GM18868 (cell line): ENCODE measurements at regions not wholly inside any gene's neighbourhood (a gene's known extent, or its start where the extent isn't known, plus 50 kb on each side); places are given as distances from the start of the nearest gene placed in this dataset.
"Not testable (repeated sequence)": the region's sequence is repeated elsewhere in the genome, so short reads cannot be mapped to it uniquely, and the experiment has no call there.

ENCODE experiments used
- ATAC-seq: cut with Tn5 transposase; IDR thresholded peaks from one replicate; pipeline ENCODE4 v1.9.1; 2021; ENCODE audit warnings: mild to moderate bottlenecking, moderate library complexity; ENCODE audit not compliant: unreplicated experiment

DNA sequence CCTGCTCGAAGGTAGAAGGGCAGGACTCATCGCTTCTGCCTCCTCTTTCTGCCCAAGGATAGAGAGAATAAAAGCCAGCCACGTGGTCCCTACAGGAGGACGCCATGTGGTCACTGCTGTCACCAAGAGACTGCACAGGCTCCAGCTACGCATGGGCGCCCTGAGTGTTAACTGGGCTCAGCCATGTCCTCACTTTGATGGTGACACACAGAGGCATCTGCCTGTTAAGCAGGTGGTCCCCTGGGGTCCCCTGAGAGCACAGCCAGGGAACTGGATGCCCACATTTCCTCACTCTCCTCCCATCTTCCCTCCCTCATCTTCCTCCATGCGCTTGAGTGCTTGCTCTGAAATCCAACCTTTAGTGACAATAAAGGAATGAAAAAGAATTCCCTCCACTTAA lies 152.6 kb downstream of the LAT start:
- not testable (repeated sequence) for ATAC-seq

DNA sequence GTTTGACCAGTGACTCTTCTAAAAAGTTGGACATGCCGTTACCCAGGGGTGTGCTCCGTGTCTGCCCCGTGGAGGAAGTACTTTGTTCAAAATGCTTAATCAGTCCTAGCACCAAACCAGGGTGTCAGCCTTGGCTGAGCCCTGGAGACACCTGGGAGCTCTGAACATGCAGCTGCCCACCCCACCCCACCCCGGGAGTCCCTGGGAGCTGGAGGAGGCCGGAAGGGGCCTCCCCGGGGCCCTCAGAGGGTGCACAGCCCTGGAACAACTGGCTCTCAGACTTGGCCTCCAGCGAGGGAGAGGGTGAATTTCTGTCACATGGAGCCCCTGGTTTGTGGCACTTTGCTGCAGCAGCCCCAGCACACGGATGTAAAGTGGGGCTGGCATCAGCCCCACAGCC lies 152.1 kb downstream of the LAT start:
- ATAC-seq = not testable (repeated sequence)

DNA sequence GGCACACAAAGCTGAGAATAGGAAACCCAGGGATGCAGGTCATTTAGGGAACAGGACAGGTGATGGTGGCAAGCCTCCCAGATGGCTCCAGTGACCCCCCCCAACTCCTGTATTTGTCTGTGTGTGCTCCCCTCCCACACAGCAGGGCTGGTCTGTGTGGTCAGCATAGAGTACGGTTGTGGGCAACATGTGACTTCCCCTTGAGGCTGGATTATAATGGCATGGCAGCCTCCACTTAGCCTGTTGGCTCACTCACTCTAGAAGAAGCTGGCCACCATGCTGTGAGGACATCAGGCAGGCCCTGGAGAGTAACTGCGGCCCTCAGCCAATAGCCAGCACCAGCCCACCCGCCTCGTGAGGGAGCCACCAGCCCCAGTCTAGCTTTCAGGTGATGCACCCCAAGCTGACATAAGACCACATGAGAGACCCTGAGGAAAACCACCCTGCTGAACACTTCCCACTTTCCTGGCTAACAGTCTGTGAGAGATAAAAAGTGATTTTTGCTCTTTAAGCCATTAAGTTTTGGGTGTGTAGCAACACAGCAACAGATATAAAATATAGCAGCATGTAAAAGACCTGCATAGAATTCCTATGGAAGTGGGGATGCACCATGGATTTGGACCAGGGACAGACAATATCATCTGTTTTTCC lies 151.3 kb downstream of the LAT start:
- ATAC-seq = not testable (repeated sequence)

DNA sequence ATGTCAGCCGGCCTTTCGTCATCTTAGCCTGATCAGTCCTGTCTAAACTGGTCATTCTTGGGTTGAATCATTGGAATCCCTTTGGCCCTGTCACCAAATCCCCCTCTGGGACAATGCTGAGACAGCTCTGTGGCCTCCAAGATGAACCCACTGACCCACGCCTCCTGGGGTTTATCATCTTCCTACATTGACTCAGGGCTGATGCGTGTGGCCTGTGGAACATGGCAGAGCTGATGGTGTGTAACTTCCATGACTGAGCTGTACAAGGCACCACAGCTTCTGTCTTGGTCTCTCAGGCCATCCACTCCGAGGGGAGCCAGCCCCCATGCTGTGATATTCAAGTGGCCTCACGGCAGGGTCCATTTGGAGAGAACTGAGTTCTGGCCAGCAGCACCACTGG lies 150.2 kb downstream of the LAT start:
- not testable (repeated sequence) for ATAC-seq

DNA sequence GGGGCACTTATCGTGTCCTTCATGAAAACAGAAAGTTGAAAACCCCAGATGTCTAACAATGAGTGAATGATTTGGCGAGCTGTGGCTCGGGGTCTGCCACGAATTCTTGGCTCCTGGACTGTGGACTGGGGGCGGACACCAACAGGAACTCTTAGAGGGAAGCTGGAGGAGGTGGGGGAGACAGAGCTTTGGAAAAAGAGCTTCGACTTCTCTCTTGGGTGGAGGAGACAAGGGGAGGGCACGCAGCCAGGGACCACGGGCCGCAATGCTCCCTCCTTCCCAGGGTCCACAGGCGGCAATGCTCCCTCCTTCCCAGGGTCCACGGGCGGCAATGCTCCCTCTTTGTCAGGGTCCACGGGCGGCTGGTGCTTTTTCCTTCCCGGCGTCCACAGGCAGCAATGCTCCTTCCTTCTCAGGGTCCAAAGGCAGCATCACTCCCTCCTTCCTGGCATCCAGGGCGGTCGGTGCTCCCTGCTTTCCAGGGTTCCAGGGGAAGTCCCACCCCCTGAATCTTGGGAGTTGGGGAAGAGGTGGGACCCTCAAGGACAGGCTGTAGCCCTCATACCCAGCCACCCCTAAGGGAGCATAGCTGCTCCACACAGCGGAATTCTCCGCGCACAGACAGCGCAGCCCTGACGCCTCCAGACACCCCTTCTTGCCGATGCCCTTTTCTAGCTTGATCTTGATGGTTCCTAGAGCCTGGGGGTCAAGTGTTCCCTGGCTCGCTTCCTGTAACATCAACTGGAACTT lies 149.0 kb downstream of the LAT start:
- not testable (repeated sequence) for ATAC-seq

DNA sequence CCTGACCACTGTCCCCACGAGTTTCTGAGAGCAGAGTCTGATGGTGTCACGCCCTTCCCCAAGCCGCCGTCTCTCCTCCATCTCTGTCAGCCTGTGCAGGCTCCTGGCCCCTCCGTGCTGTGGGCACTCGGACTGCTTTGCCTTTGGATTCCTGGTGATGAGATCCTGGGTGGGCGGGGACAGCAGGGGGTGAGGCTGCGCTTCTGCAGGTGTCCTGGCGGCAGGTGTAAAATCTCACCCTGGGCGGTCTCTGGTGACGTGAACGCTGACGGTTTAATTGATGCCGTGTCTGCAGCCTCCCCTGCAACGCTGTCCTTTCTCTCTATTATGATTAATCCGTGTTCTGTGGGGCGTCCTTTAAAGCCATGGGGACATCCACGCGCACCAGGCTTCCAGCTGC lies 148.0 kb downstream of the LAT start:
- ATAC-seq = not testable (repeated sequence)

DNA sequence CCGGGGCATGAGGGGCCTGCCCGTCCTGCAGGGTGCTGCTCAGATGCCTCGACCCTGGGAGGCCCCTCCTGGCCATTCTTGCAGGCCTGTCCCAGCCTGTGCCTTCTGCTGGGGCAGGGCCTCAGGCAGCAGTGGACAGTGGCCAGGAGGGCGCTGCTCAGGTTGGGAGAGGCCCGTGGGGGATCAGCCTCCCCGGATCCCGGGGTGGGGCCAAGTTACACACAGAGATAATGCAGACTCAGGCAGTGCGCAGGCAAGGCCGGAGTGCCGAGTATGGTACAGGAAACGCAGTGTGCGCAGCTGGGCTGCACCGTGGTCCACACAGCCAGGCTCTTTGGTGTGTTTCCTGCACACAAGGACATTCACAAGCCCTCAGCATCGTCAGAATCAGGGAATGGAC lies 147.6 kb downstream of the LAT start:
- not testable (repeated sequence) for ATAC-seq

DNA sequence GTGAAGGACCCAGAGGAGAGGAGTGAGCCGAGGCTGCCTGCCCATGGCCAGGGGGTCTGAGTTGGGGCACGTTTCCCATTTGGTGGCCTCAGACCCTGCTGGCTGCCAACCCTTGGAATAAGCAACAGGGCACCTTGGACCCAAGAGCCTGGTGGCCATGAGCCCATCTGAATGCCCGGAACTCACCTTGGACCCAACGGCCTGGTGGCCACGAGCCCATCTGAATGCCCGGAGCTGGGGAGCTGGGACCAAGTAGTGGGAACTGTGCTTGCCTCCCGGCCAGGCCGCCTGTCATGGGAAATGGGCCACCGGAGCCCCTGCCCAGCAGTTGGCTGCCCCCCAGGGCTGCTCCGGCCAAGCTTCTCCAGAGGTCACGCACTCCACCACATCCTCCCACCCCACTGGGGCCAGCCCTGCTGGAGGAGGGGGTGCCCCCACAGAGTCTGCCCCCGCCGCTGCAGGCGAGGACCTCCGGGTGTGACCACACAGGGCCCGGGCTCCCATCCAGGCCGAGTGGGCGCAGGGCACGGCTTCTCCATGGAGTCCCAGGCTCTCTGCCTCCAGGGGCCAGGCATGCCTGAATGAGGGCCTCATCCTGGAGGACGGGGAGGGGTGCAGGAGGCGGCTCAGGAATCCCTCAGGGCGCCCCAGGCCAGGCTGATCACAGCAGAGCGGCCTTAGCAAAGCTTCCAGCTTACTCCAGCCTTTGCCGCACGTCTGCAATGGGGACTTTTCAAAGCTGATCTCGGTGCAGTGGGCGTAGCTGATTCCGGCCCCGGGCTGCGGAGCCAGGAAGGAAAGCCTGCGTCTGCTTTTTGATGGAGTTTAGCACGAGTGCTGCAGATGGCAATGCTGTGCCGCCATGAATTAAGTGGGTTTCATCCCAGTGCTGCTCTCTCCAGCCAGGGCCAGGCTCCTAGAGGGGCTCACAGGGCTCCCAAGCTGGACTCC lies 146.3 kb downstream of the LAT start:
- ATAC-seq = not testable (repeated sequence)

DNA sequence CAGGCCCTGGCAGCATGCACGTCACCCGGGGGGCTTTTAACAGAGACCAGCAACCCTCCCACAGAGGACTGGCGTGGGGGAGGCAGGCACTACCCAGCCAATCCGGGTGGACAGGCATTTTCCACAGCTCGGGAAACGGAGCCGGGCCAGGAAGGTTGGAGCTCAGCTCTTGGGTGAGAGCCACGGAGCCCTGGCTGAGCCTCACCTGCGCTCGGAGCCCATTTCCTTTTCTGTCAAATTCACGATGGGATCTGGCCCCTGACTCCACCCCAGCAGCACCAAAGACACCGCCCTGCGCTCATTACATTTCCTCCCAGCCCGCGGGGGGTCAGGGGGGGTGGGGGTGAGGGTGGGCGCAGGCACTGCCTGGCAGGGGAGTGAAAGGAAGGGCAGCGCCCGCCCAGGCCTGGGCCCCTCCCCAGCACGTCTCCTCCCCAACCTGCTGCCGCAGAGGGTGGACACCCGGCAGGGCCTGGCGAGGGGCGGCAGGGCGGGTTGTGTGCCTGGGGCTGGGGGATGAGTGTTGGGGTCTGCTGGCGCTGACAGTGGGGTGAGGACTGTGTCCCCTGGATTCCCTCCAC lies 145.4 kb downstream of the LAT start:
- ATAC-seq = not testable (repeated sequence)

DNA sequence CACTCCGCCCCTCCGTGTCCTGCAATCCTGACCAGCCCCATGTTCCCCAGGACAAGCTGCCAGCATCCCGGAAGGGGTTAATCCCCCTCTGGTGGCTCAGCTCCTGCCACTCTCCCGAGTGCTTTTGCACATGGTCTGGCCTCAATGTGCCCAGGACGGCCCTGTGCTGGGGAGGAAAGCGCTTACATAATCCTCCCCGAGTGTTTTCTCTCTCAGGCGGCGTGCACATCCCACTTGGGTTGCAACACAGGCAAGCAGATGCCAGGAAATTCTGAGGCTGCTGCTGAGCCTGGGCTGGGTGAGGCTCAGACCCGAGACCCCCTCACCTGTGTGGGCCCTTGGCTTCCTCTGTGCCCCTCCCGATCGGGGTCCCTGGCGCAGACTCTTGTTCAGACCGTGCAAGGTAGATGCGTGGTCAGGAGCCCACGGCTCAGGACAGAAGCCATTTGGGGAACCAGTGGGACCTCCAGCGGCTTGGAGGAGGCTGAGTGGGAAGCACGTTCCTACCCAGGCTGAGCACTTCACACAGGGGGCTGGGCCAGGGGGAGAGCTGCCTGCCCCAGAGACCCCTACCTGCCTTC lies 144.7 kb downstream of the LAT start:
- not testable (repeated sequence) for ATAC-seq

DNA sequence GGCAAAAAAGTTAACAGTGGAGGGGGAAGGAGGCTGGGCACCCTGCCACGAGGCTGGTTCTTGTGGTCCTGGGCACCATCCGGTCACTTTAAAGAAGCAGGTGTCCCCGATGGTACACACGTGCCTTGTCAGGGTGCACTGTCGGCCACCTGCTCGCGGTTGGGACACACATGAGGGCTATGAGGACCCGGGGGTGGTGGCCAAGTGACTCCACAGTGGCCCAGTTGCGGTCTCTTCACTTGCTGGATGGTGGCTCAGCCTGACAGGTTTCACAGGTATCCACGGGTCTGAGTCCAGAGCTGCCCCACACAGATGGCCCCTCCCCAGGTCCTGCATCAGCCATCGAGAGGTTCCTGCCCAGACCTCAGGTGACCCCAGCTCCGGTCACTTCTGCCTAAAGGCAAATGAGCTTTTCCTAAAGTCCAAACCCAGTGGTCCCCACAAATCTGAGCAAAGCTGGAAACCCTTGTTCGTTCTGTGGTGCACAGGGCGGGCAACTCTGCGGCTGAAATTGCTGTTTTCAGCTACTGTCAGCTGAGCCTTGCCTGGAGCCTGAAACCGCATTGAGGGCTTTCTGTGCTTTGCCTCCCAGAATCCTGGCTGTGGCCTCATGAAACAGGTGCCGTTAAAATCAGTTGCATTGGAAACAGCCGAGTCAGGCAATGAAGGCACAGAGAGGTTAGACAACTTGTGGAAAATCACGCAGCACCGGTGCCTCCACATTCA lies 144.0 kb downstream of the LAT start:
- not testable (repeated sequence) for ATAC-seq

DNA sequence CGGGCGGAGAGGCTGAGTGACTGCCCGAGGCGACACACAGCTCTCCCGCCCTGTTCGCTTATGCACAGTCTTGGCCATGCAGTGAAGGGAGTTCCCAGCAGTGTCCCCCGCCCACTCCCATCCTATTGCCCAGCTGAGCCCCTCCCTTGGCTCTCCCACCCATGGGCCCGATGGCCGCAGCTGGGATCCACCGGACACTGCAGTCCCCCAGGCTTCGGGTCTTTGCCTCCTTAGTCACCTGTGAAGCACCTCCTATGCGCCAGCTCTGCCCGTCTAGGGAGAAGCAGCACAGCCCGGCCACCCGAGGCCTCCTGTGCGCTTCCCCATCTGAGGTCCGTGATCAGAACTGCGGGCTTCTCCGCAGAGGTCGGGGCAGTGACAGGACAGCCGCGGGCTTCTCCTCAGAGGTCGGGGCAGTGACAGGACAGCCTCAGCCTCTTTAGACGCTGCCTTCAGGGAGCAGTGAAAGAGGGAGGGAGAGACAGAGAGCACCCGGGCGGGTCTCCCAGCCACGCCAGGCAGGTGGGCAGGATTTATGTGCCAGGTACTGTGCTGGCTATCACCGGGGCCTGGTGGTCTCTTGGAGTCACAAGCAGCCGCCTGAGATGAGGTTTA lies 143.1 kb downstream of the LAT start:
- ATAC-seq = not testable (repeated sequence)

DNA sequence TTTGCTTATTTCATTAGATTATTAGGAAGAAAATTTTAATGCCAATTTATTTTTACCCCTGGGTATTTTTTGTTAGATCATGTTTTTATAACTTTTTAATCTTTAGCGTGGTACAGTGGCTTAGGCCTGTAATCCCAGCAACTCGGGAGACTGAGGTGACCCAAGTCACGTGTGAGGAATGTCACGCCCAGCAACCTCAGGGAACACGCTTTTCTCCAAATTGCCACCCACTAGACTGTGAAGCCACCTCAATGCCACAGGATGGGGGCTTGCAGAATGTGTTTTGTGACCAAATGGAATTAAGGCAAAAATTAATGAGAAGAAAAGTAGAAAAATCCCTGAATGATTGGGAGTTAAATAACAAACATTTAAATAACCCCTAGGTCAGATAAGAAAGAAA lies 141.8 kb downstream of the LAT start:
- ATAC-seq = no peak

DNA sequence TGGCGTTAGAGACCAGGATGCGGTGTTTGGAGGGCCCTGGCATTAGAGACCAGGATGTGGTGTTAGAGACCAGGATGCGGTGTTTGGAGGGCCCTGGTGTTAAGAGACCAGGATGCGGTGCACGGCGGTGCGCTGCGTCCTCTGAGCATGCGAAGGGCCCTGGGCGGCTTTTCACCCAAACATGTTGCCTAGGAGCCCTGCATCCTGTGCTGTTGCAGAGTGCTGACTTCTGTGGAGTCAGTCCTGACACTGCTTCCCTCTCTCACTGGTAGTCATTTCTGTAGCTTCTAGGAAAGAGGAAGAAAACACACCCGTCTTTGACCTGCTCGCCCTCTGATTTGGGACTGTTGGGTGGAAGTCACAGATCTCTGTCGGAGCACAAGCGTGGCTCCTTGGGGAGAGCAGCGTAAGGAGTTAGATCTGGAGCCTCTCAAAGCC lies 141.2 kb downstream of the LAT start:
- no peak for ATAC-seq

DNA sequence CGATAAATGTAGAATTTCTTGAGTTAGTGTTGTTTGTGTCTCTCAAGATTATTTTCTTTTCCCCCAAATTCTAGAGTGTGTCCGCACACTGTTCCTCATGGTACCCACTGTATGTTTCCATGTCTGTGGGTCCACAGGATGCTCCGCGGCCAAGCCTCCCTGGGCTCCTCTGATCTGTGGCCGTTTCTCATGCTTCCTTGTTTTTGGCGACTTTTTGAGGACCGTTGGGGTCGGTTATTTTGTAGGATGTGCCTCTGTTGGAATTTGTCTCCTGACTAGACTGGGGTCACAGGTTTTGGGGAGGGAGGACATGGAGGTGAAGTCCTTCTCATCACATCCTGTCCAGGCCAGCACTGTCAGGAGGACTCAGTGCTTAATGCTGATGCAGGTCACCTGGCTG lies 140.0 kb downstream of the LAT start:
- ATAC-seq = no peak

DNA sequence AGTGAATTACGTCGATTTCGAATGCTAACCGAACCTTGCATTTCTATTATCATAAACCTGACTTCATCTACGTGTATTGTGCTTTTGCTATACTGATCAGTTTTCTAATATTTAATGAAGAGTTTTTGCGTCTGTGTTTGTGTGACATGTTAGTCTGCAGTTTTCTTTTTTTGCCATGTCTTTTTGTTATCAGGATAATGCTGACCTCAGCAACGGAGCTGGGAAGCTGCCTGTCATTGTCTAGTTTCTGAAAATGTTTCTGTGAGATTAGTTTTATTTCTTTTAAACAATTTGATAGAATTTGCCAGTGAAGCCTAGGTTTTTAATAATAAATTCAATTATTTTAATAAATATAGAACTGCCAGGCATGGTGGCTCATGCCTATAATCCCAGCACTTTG lies 139.3 kb downstream of the LAT start:
- ATAC-seq = not testable (repeated sequence)

DNA sequence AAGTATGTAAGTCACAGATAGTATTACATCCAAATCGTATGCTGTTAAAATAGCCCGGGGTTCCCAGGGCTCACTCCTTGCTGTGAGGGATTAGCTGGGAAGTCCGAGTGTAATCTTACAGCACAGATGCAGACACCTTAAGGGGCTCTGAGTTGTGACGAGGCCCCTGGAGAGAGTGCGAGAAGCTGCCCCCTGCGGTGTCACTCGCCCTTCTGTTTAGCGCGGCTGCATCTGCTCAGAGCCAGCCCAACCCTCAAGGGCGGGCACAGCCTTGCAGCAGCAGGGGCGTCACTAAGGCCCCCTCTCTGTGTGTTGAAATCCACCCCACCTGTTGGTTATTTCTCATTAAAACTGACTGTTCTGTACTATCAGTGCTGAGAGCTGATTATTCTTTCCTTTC lies 135.8 kb downstream of the LAT start:
- not testable (repeated sequence) for ATAC-seq

DNA sequence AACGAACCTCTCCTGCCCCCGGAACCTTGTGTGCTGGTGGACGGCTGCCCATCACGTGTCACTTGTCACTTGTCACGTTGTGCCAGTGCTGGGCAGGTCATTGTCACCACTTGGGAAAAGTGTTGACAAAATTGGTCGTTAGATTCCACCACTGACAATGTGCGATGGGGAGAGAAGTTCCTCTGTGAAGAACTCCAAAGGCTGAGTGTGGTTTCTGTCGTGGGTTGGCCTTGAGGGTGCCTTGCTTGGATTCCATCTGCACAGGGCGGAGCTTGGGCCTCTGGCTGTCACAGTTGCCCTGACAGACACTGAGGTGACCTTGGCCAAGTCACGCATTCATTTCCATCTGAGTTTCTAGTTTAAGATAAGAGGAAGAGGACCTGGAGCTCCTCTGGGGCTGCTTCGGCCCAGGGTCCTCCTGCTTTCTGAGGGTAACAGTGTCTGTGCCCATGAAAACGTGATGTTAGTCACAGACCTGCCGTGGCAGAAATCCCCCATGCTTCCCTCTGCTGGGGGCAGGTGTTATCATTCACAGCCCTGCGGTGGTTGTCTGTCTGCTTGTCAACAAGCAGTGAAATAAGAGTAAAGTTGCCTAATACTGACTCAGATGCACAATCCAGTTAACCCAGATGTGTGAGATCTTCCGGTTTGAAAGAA lies 133.6 kb downstream of the LAT start:
- ATAC-seq = not testable (repeated sequence)

DNA sequence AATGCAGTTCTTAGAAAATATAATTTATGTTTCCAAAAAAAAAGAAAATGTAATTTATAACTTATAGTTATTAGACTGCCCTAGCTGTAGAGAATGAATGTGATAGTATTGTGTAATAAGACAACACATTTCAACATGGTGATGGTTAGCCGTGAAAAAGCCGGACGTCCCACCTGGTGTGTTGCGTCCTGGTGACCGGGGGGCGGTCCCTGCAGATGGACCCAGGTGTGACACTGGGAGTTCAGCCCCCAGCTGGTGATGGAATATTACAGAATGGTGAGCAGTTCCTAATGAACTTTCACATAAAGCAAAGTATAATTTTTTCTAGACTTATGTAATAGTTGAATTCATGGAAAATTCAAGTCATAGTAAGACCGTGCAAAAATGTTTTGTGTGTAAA lies 132.8 kb downstream of the LAT start:
- no peak for ATAC-seq
